Activated CD8-positive, alpha-beta T cell treated with anti-CD3 and anti-CD28 coated beads for 36 hours (primary cell): ENCODE measurements at regions not wholly inside any gene's neighbourhood (a gene's known extent, or its start where the extent isn't known, plus 50 kb on each side); places are given as distances from the start of the nearest gene placed in this dataset.

Experiments used
- ATAC-seq: fragments of 200-7000 bp; cut with Tn5 transposase; one replicate; pipeline ENCODE4 v1.10.0; 2021; ENCODE audit warnings: mild to moderate bottlenecking, moderate library complexity
- CTCF ChIA-PET: fragments of 350-600 bp; sonication (Branson Sonifier 250); formaldehyde crosslinking; loops from one replicate; lab custom pipeline; 2021; ENCODE audit warnings: antibody characterized with exemption; lab: Charles Lee
- POLR2A ChIA-PET: fragments of 350-600 bp; sonication (Branson Sonifier 250); formaldehyde crosslinking; loops from one replicate; lab custom pipeline; 2021; ENCODE audit warnings: antibody characterized with exemption; lab: Charles Lee
- DNase-seq: peaks from one replicate; pipeline ENCODE4 v3.0.0-alpha.2; 2020
- H3K27ac Mint-ChIP-seq: one replicate; pipeline ENCODE4 v1.8.0; 2021; ENCODE audit warnings: mild to moderate bottlenecking, mixed read lengths
- H3K27me3 Mint-ChIP-seq: one replicate; pipeline ENCODE4 v1.8.0; 2021; ENCODE audit warnings: mixed read lengths
- H3K36me3 Mint-ChIP-seq: one replicate; pipeline ENCODE4 v1.8.0; 2021; ENCODE audit warnings: low read depth, mixed read lengths
- H3K4me1 Mint-ChIP-seq: one replicate; pipeline ENCODE4 v1.8.0; 2021; ENCODE audit warnings: low read depth, mixed read lengths
- H3K4me3 Mint-ChIP-seq: one replicate; pipeline ENCODE4 v1.8.0; 2021; ENCODE audit warnings: mild to moderate bottlenecking, moderate library complexity, mixed read lengths
- H3K9me3 Mint-ChIP-seq: one replicate; pipeline ENCODE4 v1.8.0; 2021; ENCODE audit warnings: mixed read lengths
- intact Hi-C: fragments of 100-400 bp; cut with micrococcal nuclease; formaldehyde crosslinking; loops from one replicate; pipeline ENCODE4 v1.10.0; 2022
- TF ChIP-seq, protein P1 (sequence below): fragments of 200-600 bp; IDR thresholded peaks from one replicate; pipeline ENCODE4 v1.8.0; 2022; ENCODE audit warnings: antibody characterized with exemption, mild to moderate bottlenecking

DNA sequence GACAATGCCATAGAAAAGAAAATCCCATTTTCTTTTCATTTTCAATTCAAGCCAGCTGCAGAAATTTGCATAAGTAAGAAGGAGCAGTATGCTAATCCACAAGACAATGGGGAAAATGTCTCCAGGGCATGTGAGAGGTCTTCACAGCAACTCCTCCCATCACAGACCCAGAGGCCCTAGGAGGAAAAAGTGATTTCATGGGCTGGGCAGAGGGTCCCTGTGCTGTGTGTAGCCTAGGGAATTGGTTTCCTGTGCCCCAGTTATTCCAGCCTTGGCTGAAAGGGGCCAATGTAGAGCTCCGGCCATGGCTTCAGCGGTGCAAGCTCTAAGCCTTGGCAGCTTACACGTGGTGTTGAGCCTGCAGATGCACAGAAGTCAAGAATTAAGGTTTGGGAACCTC is 211.4 kb downstream of the CCDC59 start:
- no peak overlapping the region for H3K4me3 Mint-ChIP-seq
- CTCF ChIA-PET = no interaction called here

GRCh38 chr12:82144505-82144904 is 213.7 kb downstream of the CCDC59 start:
- H3K36me3 Mint-ChIP-seq = no peaks in the 10 kb centered on the region

More for the DNA sequence above, 211.4 kb downstream of the CCDC59 start:
- TF ChIP-seq, protein P1, sequence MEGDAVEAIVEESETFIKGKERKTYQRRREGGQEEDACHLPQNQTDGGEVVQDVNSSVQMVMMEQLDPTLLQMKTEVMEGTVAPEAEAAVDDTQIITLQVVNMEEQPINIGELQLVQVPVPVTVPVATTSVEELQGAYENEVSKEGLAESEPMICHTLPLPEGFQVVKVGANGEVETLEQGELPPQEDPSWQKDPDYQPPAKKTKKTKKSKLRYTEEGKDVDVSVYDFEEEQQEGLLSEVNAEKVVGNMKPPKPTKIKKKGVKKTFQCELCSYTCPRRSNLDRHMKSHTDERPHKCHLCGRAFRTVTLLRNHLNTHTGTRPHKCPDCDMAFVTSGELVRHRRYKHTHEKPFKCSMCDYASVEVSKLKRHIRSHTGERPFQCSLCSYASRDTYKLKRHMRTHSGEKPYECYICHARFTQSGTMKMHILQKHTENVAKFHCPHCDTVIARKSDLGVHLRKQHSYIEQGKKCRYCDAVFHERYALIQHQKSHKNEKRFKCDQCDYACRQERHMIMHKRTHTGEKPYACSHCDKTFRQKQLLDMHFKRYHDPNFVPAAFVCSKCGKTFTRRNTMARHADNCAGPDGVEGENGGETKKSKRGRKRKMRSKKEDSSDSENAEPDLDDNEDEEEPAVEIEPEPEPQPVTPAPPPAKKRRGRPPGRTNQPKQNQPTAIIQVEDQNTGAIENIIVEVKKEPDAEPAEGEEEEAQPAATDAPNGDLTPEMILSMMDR = no peak
- intact Hi-C loops = no loop called here
- Mint-ChIP-seq H3K9me3 (no peaks in the 10 kb centered on the region), H3K4me1 (no peaks in the 10 kb centered on the region), H3K36me3 (no peaks in the 10 kb centered on the region), H3K27me3 (no peaks in the 10 kb centered on the region), H3K27ac (no peak overlapping the region)
- POLR2A ChIA-PET = no interaction called here
- ATAC-seq (no peak), DNase-seq (no peak)

GRCh38 chr12:82132390-82132789 is 225.8 kb downstream of the CCDC59 start:
- DNase-seq (no peak), ATAC-seq (no peak)
- TF ChIP-seq, protein P1 = no peak
- CTCF ChIA-PET = no interaction called here
- H3K27me3 Mint-ChIP-seq = no peaks in the 10 kb centered on the region
- no peak overlapping the region for H3K27ac Mint-ChIP-seq
- intact Hi-C loops = no loop called here
- no peaks in the 10 kb centered on the region for H3K4me1 Mint-ChIP-seq
- POLR2A ChIA-PET = no interaction called here
- H3K9me3 Mint-ChIP-seq = no peaks in the 10 kb centered on the region
- no peak overlapping the region for H3K4me3 Mint-ChIP-seq
- H3K36me3 Mint-ChIP-seq = no peaks in the 10 kb centered on the region

More at GRCh38 chr12:82144505-82144904, 213.7 kb downstream of the CCDC59 start:
- Mint-ChIP-seq H3K27ac (no peak overlapping the region), H3K27me3 (no peaks in the 10 kb centered on the region), H3K9me3 (no peaks in the 10 kb centered on the region), H3K4me1 (no peaks in the 10 kb centered on the region), H3K4me3 (no peak overlapping the region)
- peak; percentile 4 for DNase-seq
- TF ChIP-seq, protein P1 = no peak
- ChIA-PET POLR2A (no interaction called here), CTCF (no interaction called here)
- intact Hi-C loops = no loop called here
- ATAC-seq = no peak

DNA sequence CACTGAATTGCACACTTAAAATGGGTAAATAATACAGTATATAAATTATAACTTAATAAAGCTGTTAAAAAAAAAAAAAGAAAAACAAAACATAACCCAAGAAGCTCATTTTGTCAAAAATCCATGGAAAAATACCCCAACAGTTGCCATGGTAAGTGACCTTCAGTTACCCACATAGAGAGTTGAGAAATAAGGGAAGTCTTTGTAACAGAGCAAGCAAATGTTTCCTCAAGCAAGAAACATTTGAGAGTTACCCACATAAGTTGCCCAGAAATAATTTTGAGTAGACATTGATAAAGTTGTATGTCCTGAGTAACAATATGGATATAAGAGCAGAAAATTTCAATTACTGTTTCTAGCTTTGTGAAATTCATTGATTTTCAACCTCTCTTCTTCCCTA is 227.4 kb downstream of the CCDC59 start:
- H3K9me3 Mint-ChIP-seq = no peaks in the 10 kb centered on the region
- TF ChIP-seq, protein P1 = no peak
- no peaks in the 10 kb centered on the region for H3K4me1 Mint-ChIP-seq
- H3K27ac Mint-ChIP-seq = no peak overlapping the region
- DNase-seq (no peak), ATAC-seq (no peak)
- ChIA-PET POLR2A (no interaction called here), CTCF (no interaction called here)
- H3K4me3 Mint-ChIP-seq = no peak overlapping the region
- no peaks in the 10 kb centered on the region for H3K27me3 Mint-ChIP-seq
- no peaks in the 10 kb centered on the region for H3K36me3 Mint-ChIP-seq
- intact Hi-C loops = no loop called here

DNA sequence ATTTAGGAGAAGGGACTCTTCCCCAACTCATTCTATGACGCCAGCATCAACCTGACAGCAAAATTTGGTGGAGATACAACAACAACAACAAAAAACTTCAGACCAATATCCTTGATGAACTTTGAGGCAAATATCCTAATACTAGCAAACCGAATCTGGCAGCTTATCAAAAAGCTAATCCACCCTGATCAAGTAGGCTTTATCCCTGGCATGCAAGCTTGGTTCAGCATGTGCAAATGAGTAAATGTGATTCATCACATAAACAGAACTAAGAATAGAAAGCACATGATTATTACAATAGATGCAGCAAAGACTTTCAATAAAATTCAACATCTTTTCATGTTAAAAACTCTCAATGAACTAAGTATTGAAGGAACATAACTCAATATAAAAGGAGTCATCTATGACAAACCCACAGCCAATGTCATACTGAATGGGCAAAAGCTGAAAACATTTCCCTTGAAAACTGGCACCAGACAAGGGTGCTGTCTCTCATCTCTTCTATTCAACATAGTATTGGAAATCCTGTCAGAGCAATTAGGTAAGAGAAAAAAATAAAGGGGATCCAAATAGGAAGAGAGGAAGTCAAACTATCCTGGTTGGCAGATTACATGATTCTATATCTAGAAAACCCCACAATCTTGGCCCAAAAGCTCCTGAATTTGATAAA is 233.3 kb downstream of the CCDC59 start:
- intact Hi-C loops = no loop called here
- no peak overlapping the region for H3K4me3 Mint-ChIP-seq

More for the DNA sequence above, 233.3 kb downstream of the CCDC59 start:
- H3K27ac Mint-ChIP-seq = no peak overlapping the region
- no peaks in the 10 kb centered on the region for H3K9me3 Mint-ChIP-seq
- ChIA-PET CTCF (no interaction called here), POLR2A (no interaction called here)
- TF ChIP-seq, protein P1 = no peak
- ATAC-seq (no peak), DNase-seq (no peak)
- no peaks in the 10 kb centered on the region for H3K27me3 Mint-ChIP-seq
- no peaks in the 10 kb centered on the region for H3K36me3 Mint-ChIP-seq
- no peaks in the 10 kb centered on the region for H3K4me1 Mint-ChIP-seq
